IMR-90 (cell line): ENCODE measurements at regions not wholly inside any gene's neighbourhood (a gene's known extent, or its start where the extent isn't known, plus 50 kb on each side); places are given as distances from the start of the nearest gene placed in this dataset.

Experiments
- CEBPB ChIP-seq: IDR thresholded peaks from 2 replicates; pipeline ENCODE4 v1.6.1; 2012; ENCODE audit warnings: low read depth, low read length, improper control_type of control experiment
- CHD1 ChIP-seq: IDR thresholded peaks from 2 replicates; pipeline ENCODE4 v1.6.1; 2012; ENCODE audit warnings: low read depth, low read length, improper control_type of control experiment
- CTCF ChIP-seq: conservative IDR thresholded peaks from 2 replicates; pipeline ENCODE4 v1.5.1; 2012; ENCODE audit warnings: mild to moderate bottlenecking, low read depth, low read length, improper control_type of control experiment
- ELK1 ChIP-seq: fragments of 150-350 bp; IDR thresholded peaks from 2 replicates; pipeline ENCODE4 v1.6.1; 2016; ENCODE audit warnings: low read depth, mild to moderate bottlenecking, low read length, moderate library complexity, borderline replicate concordance
- FOS ChIP-seq: fragments of 150-350 bp; IDR thresholded peaks from 2 replicates; pipeline ENCODE4 v1.6.1; 2016; ENCODE audit warnings: low read depth, low read length
- MAZ ChIP-seq: IDR thresholded peaks from 2 replicates; pipeline ENCODE4 v1.6.1; 2012; ENCODE audit warnings: low read depth, mild to moderate bottlenecking, low read length, improper control_type of control experiment, moderate library complexity, borderline replicate concordance
- MXI1 ChIP-seq: IDR thresholded peaks from 2 replicates; pipeline ENCODE4 v1.6.1; 2012; ENCODE audit warnings: low read depth, mild to moderate bottlenecking, low read length, moderate library complexity, borderline replicate concordance
- POLR2A ChIP-seq: IDR thresholded peaks from 2 replicates; pipeline ENCODE4 v1.6.1; 2012; ENCODE audit warnings: mild to moderate bottlenecking, low read depth, low read length
- RAD21 ChIP-seq: IDR thresholded peaks from 2 replicates; pipeline ENCODE4 v1.6.1; 2012; ENCODE audit warnings: low read length, improper control_type of control experiment
- RCOR1 ChIP-seq: IDR thresholded peaks from 2 replicates; pipeline ENCODE4 v1.6.1; 2012; ENCODE audit warnings: mild to moderate bottlenecking, low read length, improper control_type of control experiment; ENCODE audit not compliant: insufficient replicate concordance
- SMC3 ChIP-seq: fragments of 150-350 bp; IDR thresholded peaks from 2 replicates; pipeline ENCODE4 v1.6.1; 2016; ENCODE audit warnings: low read depth, mild to moderate bottlenecking, antibody characterized with exemption, low read length, moderate library complexity

GRCh38 chr3:29144807-29145206, 136.1 kb upstream of the RBMS3 start:
- TF ChIP-seq CTCF, result peak; percentile 43
- TF ChIP-seq CEBPB, result no peak
- peak; percentile 49 for TF ChIP-seq RAD21
- TF ChIP-seq FOS, result no peak
- TF ChIP-seq RCOR1, result no peak
- no peak for TF ChIP-seq MXI1
- no peak for TF ChIP-seq POLR2A
- TF ChIP-seq CHD1, result no peak
- peak; percentile 38 for TF ChIP-seq SMC3
- no peak for TF ChIP-seq ELK1
- TF ChIP-seq MAZ, result no peak
